Astrocyte (in vitro differentiated cells and primary cell): ENCODE measurements at regions not wholly inside any gene's neighbourhood (a gene's known extent, or its start where the extent isn't known, plus 50 kb on each side); places are given as distances from the start of the nearest gene placed in this dataset.

ENCODE experiments used
- EZH2 ChIP-seq: IDR thresholded peaks from 2 replicates; pipeline ENCODE4 v1.6.1; 2012; ENCODE audit warnings: mild to moderate bottlenecking, low read length, inconsistent platforms; ENCODE audit not compliant: insufficient read depth
- TF ChIP-seq, protein P1 (sequence below): IDR thresholded peaks from 2 replicates; pipeline ENCODE4 v1.5.1; 2011; ENCODE audit warnings: low read depth, mild to moderate bottlenecking, inconsistent platforms, low read length, moderate library complexity; ENCODE audit not compliant: insufficient read depth

DNA sequence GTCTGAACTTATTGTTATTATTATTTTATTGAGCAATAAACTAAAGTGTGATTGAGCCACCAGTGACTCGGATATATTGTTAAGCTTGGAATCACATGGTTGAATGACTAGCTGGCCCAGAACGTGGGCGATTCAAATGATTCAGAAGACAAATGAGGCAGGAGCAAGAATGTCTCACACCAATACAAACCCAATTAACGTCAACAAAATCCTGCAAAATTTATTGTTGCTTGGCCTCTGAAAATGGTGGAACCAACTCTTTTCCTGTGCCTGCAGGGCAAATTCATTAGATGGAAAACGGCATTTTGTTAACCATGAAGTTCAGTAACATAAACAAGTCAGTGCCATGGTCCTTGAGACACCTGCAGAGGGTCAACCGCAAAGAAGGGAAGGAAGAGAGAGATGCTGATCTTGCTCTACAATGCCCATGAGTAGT is 482.0 kb downstream of the SETD4 start:
- TF ChIP-seq, protein P1, sequence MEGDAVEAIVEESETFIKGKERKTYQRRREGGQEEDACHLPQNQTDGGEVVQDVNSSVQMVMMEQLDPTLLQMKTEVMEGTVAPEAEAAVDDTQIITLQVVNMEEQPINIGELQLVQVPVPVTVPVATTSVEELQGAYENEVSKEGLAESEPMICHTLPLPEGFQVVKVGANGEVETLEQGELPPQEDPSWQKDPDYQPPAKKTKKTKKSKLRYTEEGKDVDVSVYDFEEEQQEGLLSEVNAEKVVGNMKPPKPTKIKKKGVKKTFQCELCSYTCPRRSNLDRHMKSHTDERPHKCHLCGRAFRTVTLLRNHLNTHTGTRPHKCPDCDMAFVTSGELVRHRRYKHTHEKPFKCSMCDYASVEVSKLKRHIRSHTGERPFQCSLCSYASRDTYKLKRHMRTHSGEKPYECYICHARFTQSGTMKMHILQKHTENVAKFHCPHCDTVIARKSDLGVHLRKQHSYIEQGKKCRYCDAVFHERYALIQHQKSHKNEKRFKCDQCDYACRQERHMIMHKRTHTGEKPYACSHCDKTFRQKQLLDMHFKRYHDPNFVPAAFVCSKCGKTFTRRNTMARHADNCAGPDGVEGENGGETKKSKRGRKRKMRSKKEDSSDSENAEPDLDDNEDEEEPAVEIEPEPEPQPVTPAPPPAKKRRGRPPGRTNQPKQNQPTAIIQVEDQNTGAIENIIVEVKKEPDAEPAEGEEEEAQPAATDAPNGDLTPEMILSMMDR, result no peak
- no peak for TF ChIP-seq EZH2
